Germinal center (tissue), 1 donor: ENCODE measurements at regions not wholly inside any gene's neighbourhood (a gene's known extent, or its start where the extent isn't known, plus 50 kb on each side); places are given as distances from the start of the nearest gene placed in this dataset.
"Not testable (repeated sequence)": the region's sequence is repeated elsewhere in the genome, so short reads cannot be mapped to it uniquely, and the experiment has no call there.

Experiments
- DNase-seq: peaks from one replicate; pipeline ENCODE4 v3.0.0; 2012; ENCODE audit warnings: mixed read lengths, low spot score

DNA sequence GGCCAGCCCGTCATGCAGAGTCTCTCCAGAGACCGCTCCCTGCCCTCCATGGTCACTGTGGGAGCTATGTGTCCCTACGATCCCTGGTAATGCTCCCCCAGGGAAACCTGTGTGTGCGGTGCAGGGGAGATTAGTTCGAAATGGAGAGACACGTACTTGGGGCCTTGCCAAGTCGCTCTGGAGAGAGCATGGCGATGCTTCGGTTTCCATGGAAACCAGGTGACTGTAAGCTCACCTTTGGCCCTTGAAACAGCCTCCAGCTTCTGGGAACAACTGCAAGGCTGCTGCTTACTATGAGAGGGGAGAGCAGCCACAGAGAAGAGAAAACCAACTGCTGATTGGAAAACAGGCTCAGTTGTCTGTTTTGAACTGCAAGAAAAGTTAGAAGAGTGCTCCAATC is 879.7 kb upstream of the EEF2KMT start:
- DNase-seq: no peak

- no peak for DNase-seq
These were observed 875.2 kb upstream of the EEF2KMT start for GRCh38 chr16:5972747-5973146.

GRCh38 chr16:5971924-5972323 is 874.3 kb upstream of the EEF2KMT start:
- DNase-seq: no peak

GRCh38 chr16:5971106-5971505 is 873.5 kb upstream of the EEF2KMT start:
- no peak for DNase-seq

DNA sequence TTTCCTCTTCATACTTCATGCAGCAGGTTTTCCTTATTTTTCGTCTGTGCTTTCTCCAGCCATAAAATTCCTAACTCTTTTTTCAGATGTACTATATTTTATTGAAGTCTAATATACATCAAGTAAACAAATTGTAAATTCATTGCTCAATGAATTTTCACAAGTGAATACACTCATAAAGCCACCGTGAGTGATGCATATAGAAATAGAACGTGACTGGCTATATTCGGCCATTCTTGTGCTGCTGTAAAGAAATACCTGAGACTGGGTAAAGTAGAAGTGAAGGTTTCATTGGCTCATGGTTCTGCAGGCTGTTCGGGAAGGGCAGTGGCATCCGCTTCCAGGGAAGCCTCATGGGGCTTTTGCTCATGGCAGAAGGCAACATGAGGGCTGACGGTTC is 868.4 kb upstream of the EEF2KMT start:
- no peak for DNase-seq

DNA sequence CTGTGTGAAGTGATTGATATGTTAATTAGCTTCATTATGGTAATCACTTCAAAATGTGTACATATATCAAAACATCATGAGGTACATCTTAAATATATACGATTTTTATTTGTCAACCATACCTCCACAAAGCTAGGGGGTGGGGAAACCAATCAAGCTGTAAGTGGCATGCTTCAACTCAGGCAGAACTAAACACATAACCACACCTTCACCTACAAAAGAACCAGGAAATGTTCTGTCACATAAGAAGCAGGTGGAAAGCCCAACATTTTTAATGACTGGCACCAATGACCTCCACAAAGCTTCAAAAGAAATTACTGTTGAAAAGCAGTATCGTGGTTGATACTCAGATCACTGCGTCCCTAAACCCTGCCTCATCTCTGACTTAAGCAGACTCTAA is 867.7 kb upstream of the EEF2KMT start:
- no peak for DNase-seq

DNA sequence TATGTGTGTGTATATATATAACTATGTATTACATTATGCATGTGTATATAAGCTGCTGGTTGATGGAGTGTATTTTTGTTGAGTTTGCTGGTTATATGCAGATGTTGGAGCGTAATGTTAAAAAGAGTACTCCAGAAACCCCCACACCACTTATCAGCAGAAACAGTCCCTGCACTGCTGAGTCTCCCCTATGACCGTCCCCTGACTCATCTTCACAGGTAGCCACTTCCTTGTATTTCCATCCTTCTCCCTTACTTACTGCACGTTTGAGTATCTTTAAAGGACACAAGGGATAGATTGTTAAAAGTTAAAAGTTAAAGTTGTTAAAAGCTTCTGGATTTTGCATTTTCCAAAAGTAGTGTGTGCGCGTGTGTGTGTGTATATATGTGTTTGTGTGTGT is 853.9 kb upstream of the EEF2KMT start:
- DNase-seq: no peak

DNA sequence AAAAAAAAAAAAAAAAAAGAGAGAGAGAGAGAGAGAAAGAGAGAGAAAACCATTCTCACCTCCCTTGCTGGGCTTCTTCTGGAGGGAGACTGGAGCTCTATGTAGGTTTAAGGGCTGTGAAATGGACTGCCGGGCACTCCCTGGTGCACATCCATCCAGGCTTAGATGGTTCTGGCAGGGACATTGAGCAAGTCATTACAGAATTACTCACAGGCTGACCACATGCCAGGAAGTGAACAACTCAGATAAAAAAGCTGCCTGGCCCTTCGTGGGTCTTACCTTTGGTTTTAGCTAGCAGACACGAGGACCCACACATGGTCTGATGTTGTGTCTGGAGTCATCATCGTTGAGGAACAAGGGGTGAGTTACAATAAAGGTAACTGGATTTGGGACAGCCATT is 847.4 kb upstream of the EEF2KMT start:
- DNase-seq: no peak

DNA sequence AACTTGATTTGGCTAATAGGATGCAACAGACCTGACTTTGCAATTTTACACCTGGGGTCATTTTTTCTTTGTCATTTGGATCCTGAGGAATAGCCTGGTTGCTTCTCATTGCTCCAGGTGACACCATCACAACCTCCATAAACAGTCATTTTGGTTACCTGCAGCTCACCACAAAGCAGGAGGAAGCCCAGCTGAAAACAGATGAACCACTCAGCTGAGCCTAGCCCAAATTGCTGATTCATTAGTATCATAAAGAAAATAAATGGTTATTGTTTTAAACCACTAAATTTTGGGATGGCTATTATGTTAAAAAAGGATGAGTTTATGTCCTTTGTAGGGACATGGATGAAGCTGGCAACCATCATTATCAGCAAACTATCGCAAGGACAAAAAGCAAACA is 841.0 kb upstream of the EEF2KMT start:
- DNase-seq: no peak

- DNase-seq: no peak
These were observed 835.3 kb upstream of the EEF2KMT start for GRCh38 chr16:5932906-5933305.

GRCh38 chr16:5928476-5929065 is 831.0 kb upstream of the EEF2KMT start:
- DNase-seq: no peak

DNA sequence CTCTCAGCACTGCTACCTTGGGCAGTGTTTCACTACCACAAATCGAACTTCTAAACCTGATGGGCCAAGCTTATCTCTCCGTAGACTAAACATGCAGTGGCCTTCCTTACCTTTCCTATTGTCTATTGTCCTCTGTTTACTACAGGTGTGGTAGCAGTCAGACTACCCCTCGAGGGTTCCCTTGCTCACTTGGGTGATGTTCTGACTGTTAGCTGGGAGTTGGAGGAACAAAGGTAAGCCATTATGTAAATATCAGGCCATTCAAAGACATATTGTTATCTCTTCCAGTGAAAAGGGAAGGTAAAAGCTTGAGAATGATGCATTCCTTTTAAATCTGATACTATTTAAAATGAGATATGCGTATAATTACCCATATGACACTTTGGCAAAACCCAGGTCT is 828.3 kb upstream of the EEF2KMT start:
- DNase-seq: no peak

DNA sequence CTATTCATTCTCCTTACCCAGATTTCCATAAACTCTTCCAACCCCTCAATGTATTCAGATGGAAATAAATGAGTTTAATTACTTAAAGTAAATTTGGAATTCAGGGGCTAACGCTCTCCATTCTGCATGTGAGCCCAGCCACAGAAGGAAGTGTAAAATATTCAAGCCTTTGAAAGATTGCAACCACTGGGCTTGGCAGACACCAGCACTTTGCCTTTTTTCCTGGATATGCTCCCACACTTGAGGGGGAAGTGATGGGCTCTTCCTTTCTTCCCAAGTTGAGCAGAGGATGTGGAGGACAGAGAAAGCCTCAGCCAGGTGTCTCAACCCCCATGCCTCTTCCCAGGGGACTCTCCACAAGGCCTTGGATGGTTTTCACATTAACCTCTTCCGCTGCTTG is 825.1 kb upstream of the EEF2KMT start:
- no peak for DNase-seq

DNA sequence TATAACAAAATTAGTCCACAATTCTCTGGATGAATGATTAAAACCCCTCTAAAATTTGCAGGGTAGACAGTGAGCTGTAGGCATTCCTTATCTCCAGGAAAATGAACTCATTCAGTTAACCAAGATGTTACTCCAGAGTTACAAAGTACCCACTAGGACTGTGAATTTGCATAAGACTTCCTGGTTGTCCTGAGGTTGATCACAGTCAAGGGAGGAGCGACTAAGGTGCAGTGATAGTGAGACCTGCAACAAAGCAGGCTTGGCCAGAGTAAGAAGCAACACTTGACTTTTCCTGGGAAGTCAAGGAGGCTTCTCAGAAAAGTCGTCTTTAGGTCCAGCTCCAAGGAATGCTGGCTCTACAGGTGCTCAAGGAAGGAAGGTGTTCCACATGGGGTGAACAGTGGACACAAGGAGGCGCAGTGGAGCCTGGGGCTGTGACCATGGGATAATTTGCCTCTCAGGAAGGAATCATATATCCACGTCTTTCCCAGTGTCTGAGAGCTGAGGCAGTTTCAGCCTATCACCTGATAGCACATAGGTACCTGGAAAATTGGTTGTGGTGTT is 821.1 kb upstream of the EEF2KMT start:
- no peak for DNase-seq

GRCh38 chr16:5917436-5918195 is 820.0 kb upstream of the EEF2KMT start:
- DNase-seq: no peak

GRCh38 chr16:5916711-5917191 is 819.2 kb upstream of the EEF2KMT start:
- no peak for DNase-seq

GRCh38 chr16:5911241-5911640 is 813.6 kb upstream of the EEF2KMT start:
- DNase-seq: no peak

DNA sequence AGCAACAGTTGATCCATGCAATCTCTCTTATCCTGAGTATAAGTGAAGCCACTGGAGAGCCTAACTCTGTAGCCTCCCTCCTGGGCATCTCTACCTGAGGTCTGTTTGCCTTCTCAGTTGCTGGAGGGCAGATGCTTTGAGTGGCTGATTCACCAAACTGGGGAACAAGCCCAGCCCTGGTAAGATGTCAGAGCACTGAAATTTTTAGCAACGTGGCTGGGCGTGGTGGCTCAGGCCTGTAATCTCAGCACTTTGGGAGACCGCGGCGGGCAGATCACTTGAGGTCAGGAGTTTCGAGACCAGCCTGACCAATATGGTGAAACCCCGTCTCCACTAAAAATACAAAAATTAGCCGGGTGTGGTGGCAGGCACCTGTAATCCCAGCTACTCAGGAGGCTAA is 812.0 kb upstream of the EEF2KMT start:
- not testable (repeated sequence) for DNase-seq

DNA sequence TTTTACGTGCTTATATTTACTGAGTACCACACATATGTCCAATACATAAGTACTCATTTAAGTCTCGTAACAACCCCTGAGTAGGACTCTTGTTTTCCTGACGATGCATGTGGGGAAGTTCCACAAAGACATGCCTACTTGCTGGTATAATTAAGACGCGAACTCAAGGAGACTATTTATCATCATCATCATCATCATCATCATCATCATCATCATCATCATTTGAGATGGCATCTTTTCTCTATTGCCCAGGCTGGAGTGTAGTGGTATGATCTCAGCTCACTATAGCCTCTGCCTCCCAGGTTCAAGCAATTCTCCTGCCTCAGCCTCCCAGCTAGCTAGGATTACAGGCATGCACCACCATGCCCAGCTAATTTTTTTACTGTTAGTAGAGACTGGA is 809.9 kb upstream of the EEF2KMT start:
- no peak for DNase-seq

DNA sequence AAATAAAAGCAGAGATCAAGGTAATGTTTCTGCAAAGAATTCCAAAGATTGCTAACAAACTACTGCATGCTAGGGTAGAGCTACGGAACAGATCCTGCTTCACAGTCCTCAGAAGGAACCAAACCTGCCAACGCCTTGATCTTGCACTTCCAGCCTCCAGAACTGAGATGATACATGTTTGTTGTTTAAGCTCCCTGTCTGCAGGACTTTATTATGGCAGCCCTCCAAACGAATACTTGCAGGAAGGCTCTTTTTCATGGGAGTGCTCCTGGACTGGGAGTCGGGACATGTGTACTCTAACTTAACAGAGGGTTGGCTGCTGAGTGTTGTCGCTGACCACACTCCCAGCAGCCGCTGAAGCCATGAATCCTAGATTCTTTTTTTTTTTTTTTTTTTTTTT is 808.8 kb upstream of the EEF2KMT start:
- no peak for DNase-seq

GRCh38 chr16:5905935-5906334 is 808.3 kb upstream of the EEF2KMT start:
- DNase-seq: no peak

DNA sequence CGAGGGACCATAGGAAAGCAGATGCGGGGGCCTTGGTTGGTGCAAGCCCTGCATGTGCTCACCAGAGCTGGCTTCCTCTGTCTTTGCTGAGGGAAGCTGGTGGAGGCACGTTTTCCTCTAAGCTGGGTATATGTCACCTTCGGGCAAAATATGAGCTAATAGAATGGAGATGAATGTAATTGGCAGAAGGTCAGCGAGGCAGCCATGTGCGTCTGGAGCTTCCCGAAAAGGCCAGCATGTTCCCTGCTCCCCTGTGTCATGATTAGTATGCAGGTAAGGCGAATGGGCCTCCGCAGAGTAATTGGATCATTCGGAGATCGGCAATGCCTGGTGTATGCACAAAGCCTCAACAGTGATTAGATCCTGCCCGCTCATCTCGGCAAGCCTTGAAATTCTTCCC is 806.2 kb upstream of the EEF2KMT start:
- no peak for DNase-seq

GRCh38 chr16:5903153-5903552 is 805.6 kb upstream of the EEF2KMT start:
- DNase-seq: no peak

DNA sequence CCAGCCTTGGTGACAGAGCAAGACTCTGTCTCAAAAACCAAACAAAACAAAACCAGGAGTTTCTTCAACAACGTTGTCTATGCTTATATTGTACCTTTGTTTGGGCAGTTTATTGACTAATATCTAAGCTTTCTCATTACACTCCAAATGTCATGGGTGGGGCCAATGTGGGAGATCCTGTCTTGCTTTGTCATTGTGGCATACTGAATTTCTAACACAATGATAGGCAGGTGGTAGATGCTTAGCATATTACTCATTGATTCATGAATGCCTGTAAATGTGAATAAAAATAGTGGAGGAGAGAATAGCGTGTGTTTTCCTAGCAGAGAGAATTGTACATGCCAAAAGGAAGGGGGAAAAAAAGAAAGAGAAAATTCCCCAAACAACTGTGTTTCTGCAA is 802.5 kb upstream of the EEF2KMT start:
- no peak for DNase-seq
